GM20000 (cell line): ENCODE measurements at regions not wholly inside any gene's neighbourhood (a gene's known extent, or its start where the extent isn't known, plus 50 kb on each side); places are given as distances from the start of the nearest gene placed in this dataset.

Source experiments
- DNase-seq: peaks from one replicate; pipeline ENCODE4 v3.0.0; 2012; ENCODE audit warnings: low spot score
- CTCF ChIP-seq: IDR thresholded peaks from 2 replicates; pipeline ENCODE4 v1.5.1; 2012; ENCODE audit warnings: mild to moderate bottlenecking, control low read depth; ENCODE audit errors: extremely low read depth, missing control alignments

DNA sequence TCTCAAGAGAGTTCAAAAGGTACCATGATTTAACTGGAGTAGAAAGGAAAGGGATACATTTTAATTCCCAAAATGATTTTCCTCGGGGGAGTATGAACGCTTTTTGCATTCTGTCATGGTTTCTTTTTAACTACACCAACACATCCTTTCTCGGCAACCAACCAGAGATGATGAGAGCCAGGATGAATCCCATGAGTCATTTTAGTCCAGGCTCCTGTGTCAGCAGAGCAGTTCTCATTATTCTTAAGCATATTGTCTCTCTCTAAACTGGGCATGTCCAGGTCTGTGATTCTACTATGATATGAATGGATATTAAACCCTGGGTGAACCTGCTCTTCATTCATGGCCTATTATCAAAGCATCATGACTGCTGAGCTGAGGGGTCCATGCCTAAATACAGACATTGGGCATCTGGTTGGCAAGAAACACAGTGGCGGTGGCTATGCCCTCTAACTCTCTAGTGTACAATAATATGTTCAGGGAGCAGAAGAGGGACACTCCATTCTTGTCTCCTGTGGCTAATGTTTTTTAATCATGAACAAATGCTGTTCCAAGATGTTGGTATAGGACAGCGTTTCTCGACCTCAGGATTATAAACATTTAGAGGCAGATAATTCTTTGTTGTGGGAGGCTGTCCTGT is 124.3 kb upstream of the ESRRG start:
- no peak for DNase-seq
- no peak for TF ChIP-seq CTCF

DNA sequence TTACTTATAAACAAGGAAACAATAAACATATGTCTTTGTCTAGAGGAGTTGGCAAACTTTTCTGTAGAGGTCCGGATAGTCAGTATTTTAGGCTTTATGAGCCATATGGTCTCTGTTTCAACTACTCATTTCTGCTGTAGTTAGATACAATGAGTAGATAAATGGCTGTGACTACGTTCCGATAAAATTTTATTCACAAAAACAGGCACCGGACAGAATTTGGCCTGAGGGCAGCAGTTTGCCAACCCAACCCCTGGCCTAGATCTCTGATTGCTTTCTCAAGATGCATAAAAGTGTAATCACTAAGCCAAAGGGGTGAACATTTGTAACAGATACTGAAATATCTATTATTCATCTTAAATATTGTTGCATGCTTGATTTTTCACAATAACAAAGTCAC is 123.1 kb upstream of the ESRRG start:
- no peak for DNase-seq

DNA sequence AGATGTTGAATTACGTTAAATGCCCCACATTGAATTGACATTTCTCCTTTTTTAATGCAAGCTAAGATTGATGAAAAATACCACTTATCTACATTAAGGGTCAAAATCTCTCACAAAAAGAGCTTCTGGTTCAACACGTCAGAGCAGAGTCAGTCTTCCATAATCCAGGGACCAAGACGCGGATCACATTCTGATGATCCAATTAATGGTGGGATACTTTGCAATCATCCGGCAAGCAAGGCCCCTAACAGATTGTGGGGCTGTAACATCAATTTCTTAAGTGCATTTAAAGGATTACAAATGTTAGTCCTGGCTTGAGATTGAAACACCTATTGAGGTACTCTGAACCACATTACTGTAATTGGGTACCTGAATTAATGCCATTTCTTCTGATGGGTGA is 120.2 kb upstream of the ESRRG start:
- DNase-seq = no peak
- no peak for TF ChIP-seq CTCF

More for the DNA sequence above, 123.1 kb upstream of the ESRRG start:
- TF ChIP-seq CTCF = no peak

DNA sequence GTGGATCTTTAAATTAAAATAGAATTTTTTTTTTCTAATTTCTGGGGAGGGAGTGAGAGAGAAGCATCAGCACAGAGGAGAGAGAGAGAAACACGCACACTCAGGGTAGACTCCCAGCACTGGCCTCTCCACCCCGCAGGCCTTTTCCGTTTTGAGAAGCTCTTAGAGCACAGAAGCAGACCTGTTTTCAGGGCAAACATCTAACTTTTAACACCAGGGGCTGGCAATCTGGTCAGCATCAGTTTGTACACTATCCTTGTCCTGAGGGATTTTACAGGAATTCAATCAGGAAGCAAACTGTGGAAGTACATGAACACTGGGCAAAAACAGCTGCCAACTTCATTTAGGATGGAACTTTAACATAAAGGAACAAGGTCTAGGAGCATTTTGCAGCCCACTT is 117.9 kb upstream of the ESRRG start:
- TF ChIP-seq CTCF = no peak
- DNase-seq = no peak

DNA sequence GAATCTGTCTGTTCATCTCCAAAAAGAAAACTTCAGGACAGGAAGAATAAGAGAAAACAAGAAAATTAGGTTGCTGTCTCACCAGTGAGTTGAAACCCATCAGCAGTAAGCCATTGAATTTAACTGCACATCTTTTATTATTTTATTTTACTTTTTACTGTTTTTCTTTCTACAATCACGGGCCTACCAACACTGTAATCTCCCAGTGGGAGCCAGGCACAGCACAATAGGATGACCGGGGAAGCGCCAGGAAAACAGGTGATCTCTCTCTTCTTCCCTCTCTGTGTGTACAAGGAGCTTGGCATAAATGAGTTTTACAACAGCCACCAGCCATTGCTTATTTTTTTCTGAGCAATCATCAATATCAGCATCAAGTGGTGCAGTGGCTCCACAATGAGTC is 113.1 kb upstream of the ESRRG start:
- no peak for TF ChIP-seq CTCF
- no peak for DNase-seq

DNA sequence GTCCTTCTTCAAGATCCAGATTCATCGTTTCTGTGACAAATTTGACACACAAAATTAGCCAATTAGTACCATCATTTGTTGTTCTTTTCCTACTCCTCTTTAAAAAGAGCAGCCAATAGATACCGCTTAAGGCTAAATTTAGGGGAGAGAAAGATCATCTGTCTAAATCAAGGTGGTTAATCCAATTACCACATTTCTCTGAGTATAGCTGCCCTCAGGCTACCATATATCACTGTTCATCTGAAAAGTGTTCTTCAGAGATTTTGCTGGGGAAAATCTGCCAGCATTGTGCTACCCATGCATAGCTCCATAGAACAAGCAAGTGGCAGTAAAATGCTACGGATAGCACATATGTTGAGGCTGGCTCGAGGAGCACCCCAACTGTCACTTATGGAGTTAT is 110.3 kb upstream of the ESRRG start:
- no peak for TF ChIP-seq CTCF
- DNase-seq = no peak

- no peak for DNase-seq
- no peak for TF ChIP-seq CTCF
Observed at GRCh38 chr1:216832192-216832591, 109.0 kb upstream of the ESRRG start.
